ENCODE measurements at regions not wholly inside any gene's neighbourhood (a gene's known extent, or its start where the extent isn't known, plus 50 kb on each side); places are given as distances from the start of the nearest gene placed in this dataset.

GRCh38 chr5:101174981-101175380 lies 271.9 kb upstream of the ST8SIA4 start:
- Mint-ChIP-seq H3K9me3 (peaks cover 21% of the 10 kb centered on the region), H3K4me3 (no peak overlapping the region), H3K36me3 (ENCODE audit: low read depth) (peaks cover 16% of the 10 kb centered on the region), H3K27ac (no peak overlapping the region), H3K27me3 (ENCODE audit: insufficient read depth, low read depth, poor library complexity) (peaks cover 7% of the 10 kb centered on the region), H3K4me1 (peaks cover 6% of the 10 kb centered on the region)
- ATAC-seq (no peak), DNase-seq (ENCODE audit: low spot score) (no peak)
- no peak for TF ChIP-seq STAT1 (IDR thresholded peaks at IDR 0.05; ENCODE audit: unreplicated experiment)
- TF ChIP-seq EZH2phosphoT487 (IDR thresholded peaks at IDR 0.05; ENCODE audit: unreplicated experiment): no peak
- no peak for TF ChIP-seq CTCF (conservative IDR thresholded peaks at IDR 0.05; ENCODE audit: low read depth in 2 of 2)
- TF ChIP-seq ZNF114 (CRISPR knock-in tag; IDR thresholded peaks at IDR 0.05): no peak
- TF ChIP-seq NANOG (IDR thresholded peaks at IDR 0.05; ENCODE audit: borderline replicate concordance): no peak
- TF ChIP-seq POLR2AphosphoS5 (IDR thresholded peaks at IDR 0.05; ENCODE audit: low read depth): no peak
- TF ChIP-seq ETS1 (IDR thresholded peaks at IDR 0.05): no peak
- Histone ChIP-seq H4K20me1 (replicated peaks; ENCODE audit: insufficient read depth) (no peaks in the 10 kb centered on the region), H3K4me3 (no peak overlapping the region), H3K79me2 (replicated peaks; ENCODE audit: insufficient read depth) (no peaks in the 10 kb centered on the region), H3K4me2 (no peak overlapping the region), H3K4me1 (ENCODE audit: insufficient read depth) (peaks cover 13% of the 10 kb centered on the region; the same call in 1 of the 2 replicates), H3K27ac (ENCODE audit: low read depth) (no peak overlapping the region), H3K36me3 (ENCODE audit: insufficient read depth) (no peaks in the 10 kb centered on the region), H2AFZ (no peak overlapping the region), H3F3A (replicated peaks; ENCODE audit: low read depth) (no peaks in the 10 kb centered on the region), H3K9me2 (ENCODE audit: insufficient read depth) (no peaks in the 10 kb centered on the region), H3K27me3 (ENCODE audit: insufficient read depth) (no peaks in the 10 kb centered on the region)

- Histone ChIP-seq H3K79me2 (replicated peaks; ENCODE audit: insufficient read depth) (no peaks in the 10 kb centered on the region), H3K4me1 (ENCODE audit: insufficient read depth) (no peaks in the 10 kb centered on the region), H4K20me1 (replicated peaks; ENCODE audit: insufficient read depth) (no peaks in the 10 kb centered on the region), H3K4me3 (no peak overlapping the region), H3K27ac (ENCODE audit: low read depth) (no peak overlapping the region), H2AFZ (peak overlapping the region; percentile 23; the same call in 1 of the 2 replicates), H3K9me2 (ENCODE audit: insufficient read depth) (no peaks in the 10 kb centered on the region), H3K36me3 (ENCODE audit: insufficient read depth) (no peaks in the 10 kb centered on the region), H3K27me3 (ENCODE audit: insufficient read depth) (no peaks in the 10 kb centered on the region), H3K4me2 (no peak overlapping the region), H3F3A (replicated peaks; ENCODE audit: low read depth) (no peaks in the 10 kb centered on the region)
- Mint-ChIP-seq H3K4me1 (no peaks in the 10 kb centered on the region), H3K36me3 (ENCODE audit: low read depth) (peaks cover 3% of the 10 kb centered on the region; the same call in 2 of the 3 replicates), H3K27ac (no peak overlapping the region), H3K27me3 (ENCODE audit: insufficient read depth, low read depth, poor library complexity) (no peaks in the 10 kb centered on the region), H3K9me3 (peaks cover 13% of the 10 kb centered on the region; the same call in 2 of the 3 replicates), H3K4me3 (no peak overlapping the region)
- no peak for ATAC-seq
- TF ChIP-seq CREB1 (CRISPR knock-in tag; IDR thresholded peaks at IDR 0.05; ENCODE audit: low read depth): no peak
- TF ChIP-seq CTCF (conservative IDR thresholded peaks at IDR 0.05; ENCODE audit: low read depth in 2 of 2): no peak
- TF ChIP-seq NANOG (IDR thresholded peaks at IDR 0.05; ENCODE audit: borderline replicate concordance): no peak
- DNase-seq (ENCODE audit: low spot score): no peak
Measured at GRCh38 chr5:101163088-101163487, 260.0 kb upstream of the ST8SIA4 start.
